Calu3 (cell line): ENCODE measurements at regions not wholly inside any gene's neighbourhood (a gene's known extent, or its start where the extent isn't known, plus 50 kb on each side); places are given as distances from the start of the nearest gene placed in this dataset.

Experiments
- BruUV-seq: library from RNA; stranded (reverse); fragments of 400-500 nt; replicated peaks from 2 replicates; lab custom pipeline; 2021; lab: Mats Ljungman, UMichigan
- CTCF ChIA-PET: fragments of 300-600 bp; sonication (Branson Sonifier 250); formaldehyde crosslinking; loops from one replicate; lab custom pipeline; 2022; ENCODE audit warnings: antibody characterized with exemption; lab: Charles Lee
- DNase-seq: peaks from one replicate; pipeline ENCODE4 v3.0.0; 2022
- H3K27ac Mint-ChIP-seq: one replicate; pipeline ENCODE4 v1.8.0; 2022; ENCODE audit warnings: mixed read lengths; ENCODE audit not compliant: unreplicated experiment
- H3K27me3 Mint-ChIP-seq: one replicate; pipeline ENCODE4 v1.8.0; 2022; ENCODE audit warnings: mixed read lengths; ENCODE audit not compliant: unreplicated experiment
- H3K36me3 Mint-ChIP-seq: one replicate; pipeline ENCODE4 v1.8.0; 2022; ENCODE audit warnings: mild to moderate bottlenecking, moderate library complexity, mixed read lengths; ENCODE audit not compliant: insufficient read depth, unreplicated experiment
- H3K4me1 Mint-ChIP-seq: one replicate; pipeline ENCODE4 v1.8.0; 2022; ENCODE audit warnings: mild to moderate bottlenecking, low read depth, mixed read lengths; ENCODE audit not compliant: unreplicated experiment
- H3K4me3 Mint-ChIP-seq: one replicate; pipeline ENCODE4 v1.8.0; 2022; ENCODE audit warnings: mild to moderate bottlenecking, low read depth, moderate library complexity, mixed read lengths; ENCODE audit not compliant: unreplicated experiment
- H3K9me3 Mint-ChIP-seq: one replicate; pipeline ENCODE4 v1.8.0; 2022; ENCODE audit warnings: low read depth, mixed read lengths; ENCODE audit not compliant: unreplicated experiment
- CTCF ChIP-seq: fragments of 200-600 bp; IDR thresholded peaks from one replicate; pipeline ENCODE4 v1.8.0; 2022; ENCODE audit warnings: antibody characterized with exemption; ENCODE audit not compliant: unreplicated experiment
- intact Hi-C: fragments of 100-400 bp; cut with micrococcal nuclease; formaldehyde crosslinking; loops from one replicate; pipeline ENCODE4 v1.10.0; 2022; ENCODE audit not compliant: unreplicated experiment

GRCh38 chrX:21167494-21167893 lies 206.7 kb upstream of the CNKSR2 start:
- no TSS peak for BruUV-seq
- TF ChIP-seq CTCF: no peak
- H3K9me3 Mint-ChIP-seq: no peaks in the 10 kb centered on the region
- H3K27ac Mint-ChIP-seq: no peak overlapping the region
- no peak for DNase-seq
- peaks cover 15% of the 10 kb centered on the region for H3K4me1 Mint-ChIP-seq
- H3K4me3 Mint-ChIP-seq: no peak overlapping the region
- no peaks in the 10 kb centered on the region for H3K27me3 Mint-ChIP-seq
- CTCF ChIA-PET: interaction anchor here (0.5 kb wide), 1 partner anchor 1408 kb away, joined by 3 read pairs; no protein-coding TSS in a partner anchor
- intact Hi-C loops: no loop called here
- no peaks in the 10 kb centered on the region for H3K36me3 Mint-ChIP-seq

GRCh38 chrX:21168401-21169160 lies 205.6 kb upstream of the CNKSR2 start:
- H3K4me3 Mint-ChIP-seq: no peak overlapping the region
- intact Hi-C loops: no loop called here
- H3K9me3 Mint-ChIP-seq: no peaks in the 10 kb centered on the region
- H3K27me3 Mint-ChIP-seq: no peaks in the 10 kb centered on the region
- H3K4me1 Mint-ChIP-seq: peaks cover 15% of the 10 kb centered on the region
- DNase-seq: no peak
- H3K27ac Mint-ChIP-seq: no peak overlapping the region
- H3K36me3 Mint-ChIP-seq: no peaks in the 10 kb centered on the region
- BruUV-seq: no TSS peak
- CTCF ChIA-PET: no interaction called here
- no peak for TF ChIP-seq CTCF

- no peak for DNase-seq
- H3K36me3 Mint-ChIP-seq: no peaks in the 10 kb centered on the region
- H3K9me3 Mint-ChIP-seq: no peaks in the 10 kb centered on the region
- intact Hi-C loops: no loop called here
- H3K4me1 Mint-ChIP-seq: peaks cover 23% of the 10 kb centered on the region
- no peak for TF ChIP-seq CTCF
- H3K4me3 Mint-ChIP-seq: no peak overlapping the region
- no peak overlapping the region for H3K27ac Mint-ChIP-seq
- CTCF ChIA-PET: interaction anchor here (0.7 kb wide), 1 partner anchor 1704 kb away, joined by 3 read pairs; no protein-coding TSS in a partner anchor
- BruUV-seq: no TSS peak
- no peaks in the 10 kb centered on the region for H3K27me3 Mint-ChIP-seq
Measured at GRCh38 chrX:21171181-21171580, 203.0 kb upstream of the CNKSR2 start.

GRCh38 chrX:21174439-21174838 lies 199.8 kb upstream of the CNKSR2 start:
- BruUV-seq: no TSS peak
- no peak for TF ChIP-seq CTCF
- Mint-ChIP-seq H3K27me3 (no peaks in the 10 kb centered on the region), H3K4me3 (no peak overlapping the region), H3K9me3 (no peaks in the 10 kb centered on the region), H3K4me1 (peaks cover 21% of the 10 kb centered on the region), H3K27ac (no peak overlapping the region), H3K36me3 (no peaks in the 10 kb centered on the region)
- CTCF ChIA-PET: no interaction called here
- intact Hi-C loops: no loop called here
- DNase-seq: no peak
